Chondrocyte (in vitro differentiated cells): ENCODE measurements at regions not wholly inside any gene's neighbourhood (a gene's known extent, or its start where the extent isn't known, plus 50 kb on each side); places are given as distances from the start of the nearest gene placed in this dataset.

Experiments used
- DNase-seq: peaks from one replicate; pipeline ENCODE4 v3.0.0; 2021; ENCODE audit warnings: mixed read lengths, low spot score
- H3K27ac Mint-ChIP-seq: one replicate; pipeline ENCODE4 v1.8.0; 2021; ENCODE audit warnings: mild to moderate bottlenecking, moderate library complexity, mixed read lengths; ENCODE audit not compliant: unreplicated experiment
- H3K27me3 Mint-ChIP-seq: 2 replicates; pipeline ENCODE4 v1.8.0; 2021; ENCODE audit warnings: low read depth, mixed read lengths
- H3K36me3 Mint-ChIP-seq: 2 replicates; pipeline ENCODE4 v1.8.0; 2021; ENCODE audit warnings: low read depth, mixed read lengths
- H3K4me1 Mint-ChIP-seq: 2 replicates; pipeline ENCODE4 v1.8.0; 2021; ENCODE audit warnings: low read depth, mild to moderate bottlenecking, mixed read lengths
- H3K4me3 Mint-ChIP-seq: one replicate; pipeline ENCODE4 v1.8.0; 2021; ENCODE audit warnings: mild to moderate bottlenecking, moderate library complexity, mixed read lengths; ENCODE audit not compliant: unreplicated experiment
- H3K9me3 Mint-ChIP-seq: 2 replicates; pipeline ENCODE4 v1.8.0; 2021; ENCODE audit warnings: low read depth, mixed read lengths
- TF ChIP-seq, protein P1 (sequence below): fragments of 200-600 bp; sonication (generic); IDR thresholded peaks from 2 replicates; pipeline ENCODE4 v1.5.0; 2021; ENCODE audit warnings: antibody characterized with exemption, mild to moderate bottlenecking, moderate library complexity

DNA sequence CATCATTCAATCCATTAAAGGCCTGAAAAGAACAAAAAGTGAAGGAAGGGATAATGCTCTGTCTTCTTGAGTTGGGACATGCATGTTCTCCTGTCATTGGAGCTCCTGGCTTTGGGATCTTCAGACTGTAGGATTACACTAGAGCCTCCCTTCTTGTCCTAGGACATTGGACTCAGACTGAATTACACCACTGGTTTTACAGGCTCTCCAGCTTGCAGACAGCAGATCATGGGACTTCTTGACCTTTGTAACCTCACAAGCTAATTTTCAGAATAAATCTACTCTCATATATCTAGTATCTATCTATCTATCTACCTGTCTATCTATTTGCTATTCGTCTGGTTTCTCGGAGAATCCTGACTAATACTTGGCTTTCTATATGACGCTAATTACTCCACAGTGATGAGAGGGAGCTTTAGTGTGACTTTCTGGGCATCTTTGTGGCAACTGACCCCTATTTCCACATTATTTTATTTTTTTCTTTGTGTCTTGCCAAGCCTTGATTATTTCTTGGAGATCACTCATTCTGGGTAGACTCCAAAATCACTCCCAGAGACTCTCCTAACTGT, 151.9 kb upstream of the ZNF184 start:
- H3K27me3 Mint-ChIP-seq: peaks cover 35% of the 10 kb centered on the region
- no peak for DNase-seq
- no peaks in the 10 kb centered on the region for H3K4me1 Mint-ChIP-seq
- no peaks in the 10 kb centered on the region for H3K9me3 Mint-ChIP-seq
- H3K4me3 Mint-ChIP-seq: no peak overlapping the region
- TF ChIP-seq, protein P1, sequence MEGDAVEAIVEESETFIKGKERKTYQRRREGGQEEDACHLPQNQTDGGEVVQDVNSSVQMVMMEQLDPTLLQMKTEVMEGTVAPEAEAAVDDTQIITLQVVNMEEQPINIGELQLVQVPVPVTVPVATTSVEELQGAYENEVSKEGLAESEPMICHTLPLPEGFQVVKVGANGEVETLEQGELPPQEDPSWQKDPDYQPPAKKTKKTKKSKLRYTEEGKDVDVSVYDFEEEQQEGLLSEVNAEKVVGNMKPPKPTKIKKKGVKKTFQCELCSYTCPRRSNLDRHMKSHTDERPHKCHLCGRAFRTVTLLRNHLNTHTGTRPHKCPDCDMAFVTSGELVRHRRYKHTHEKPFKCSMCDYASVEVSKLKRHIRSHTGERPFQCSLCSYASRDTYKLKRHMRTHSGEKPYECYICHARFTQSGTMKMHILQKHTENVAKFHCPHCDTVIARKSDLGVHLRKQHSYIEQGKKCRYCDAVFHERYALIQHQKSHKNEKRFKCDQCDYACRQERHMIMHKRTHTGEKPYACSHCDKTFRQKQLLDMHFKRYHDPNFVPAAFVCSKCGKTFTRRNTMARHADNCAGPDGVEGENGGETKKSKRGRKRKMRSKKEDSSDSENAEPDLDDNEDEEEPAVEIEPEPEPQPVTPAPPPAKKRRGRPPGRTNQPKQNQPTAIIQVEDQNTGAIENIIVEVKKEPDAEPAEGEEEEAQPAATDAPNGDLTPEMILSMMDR: no peak
- no peaks in the 10 kb centered on the region for H3K36me3 Mint-ChIP-seq
- H3K27ac Mint-ChIP-seq: no peak overlapping the region

DNA sequence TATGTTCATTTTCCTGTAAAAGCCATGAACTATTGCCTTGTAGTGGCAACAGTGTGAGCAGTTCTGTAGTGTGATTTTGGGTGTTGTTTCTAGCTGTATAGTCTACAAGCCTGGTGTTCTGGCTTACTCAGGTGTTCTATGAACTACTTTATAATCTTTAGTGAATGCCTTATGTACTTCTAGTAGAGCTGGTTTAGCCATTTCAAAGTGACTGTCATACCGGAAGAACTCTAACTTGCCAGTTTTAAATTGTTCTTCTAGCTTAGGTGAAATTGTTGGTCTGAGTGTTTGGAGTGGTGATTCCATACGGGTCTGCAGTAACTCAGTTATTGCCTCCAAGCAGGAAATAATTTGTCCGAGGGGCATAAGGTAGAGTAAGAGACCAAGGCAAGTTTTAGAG, 150.2 kb upstream of the ZNF184 start:
- no peak overlapping the region for H3K27ac Mint-ChIP-seq
- TF ChIP-seq, protein P1: no peak
- H3K9me3 Mint-ChIP-seq: no peaks in the 10 kb centered on the region
- H3K36me3 Mint-ChIP-seq: no peaks in the 10 kb centered on the region
- H3K4me1 Mint-ChIP-seq: peaks cover 2% of the 10 kb centered on the region
- H3K27me3 Mint-ChIP-seq: peaks cover 34% of the 10 kb centered on the region
- no peak overlapping the region for H3K4me3 Mint-ChIP-seq
- no peak for DNase-seq

DNA sequence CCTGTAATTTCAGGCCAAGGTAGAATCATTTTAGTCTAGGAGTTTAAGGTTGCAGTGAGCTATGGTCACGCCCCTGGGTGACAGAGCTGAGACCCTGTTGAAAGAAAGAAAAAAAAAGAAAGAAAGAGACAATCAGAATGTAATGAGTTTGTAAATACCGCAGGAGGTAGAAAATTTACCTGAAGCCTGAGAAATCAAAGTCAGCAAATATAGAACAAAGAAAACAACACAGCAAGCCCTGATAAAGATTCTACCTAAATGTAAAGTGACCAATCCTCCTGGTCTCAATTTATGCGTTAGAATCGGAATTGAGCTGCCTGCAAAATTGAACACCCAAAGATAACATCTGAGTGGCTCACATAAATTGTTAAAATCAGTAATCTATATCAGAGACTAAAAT, 146.5 kb upstream of the ZNF184 start:
- no peak for DNase-seq
- peaks cover 17% of the 10 kb centered on the region for H3K4me1 Mint-ChIP-seq
- H3K27ac Mint-ChIP-seq: no peak overlapping the region
- TF ChIP-seq, protein P1: no peak
- H3K36me3 Mint-ChIP-seq: no peaks in the 10 kb centered on the region
- H3K4me3 Mint-ChIP-seq: no peak overlapping the region
- no peaks in the 10 kb centered on the region for H3K9me3 Mint-ChIP-seq
- H3K27me3 Mint-ChIP-seq: peaks cover 37% of the 10 kb centered on the region

GRCh38 chr6:27617700-27618689, 145.1 kb upstream of the ZNF184 start:
- no peaks in the 10 kb centered on the region for H3K9me3 Mint-ChIP-seq
- DNase-seq: no peak
- peaks cover 35% of the 10 kb centered on the region for H3K27me3 Mint-ChIP-seq
- H3K4me3 Mint-ChIP-seq: peak overlapping the region; percentile 87
- no peaks in the 10 kb centered on the region for H3K36me3 Mint-ChIP-seq
- H3K4me1 Mint-ChIP-seq: peaks cover 17% of the 10 kb centered on the region
- TF ChIP-seq, protein P1: peak; percentile 61
- H3K27ac Mint-ChIP-seq: peak overlapping the region; percentile 34

DNA sequence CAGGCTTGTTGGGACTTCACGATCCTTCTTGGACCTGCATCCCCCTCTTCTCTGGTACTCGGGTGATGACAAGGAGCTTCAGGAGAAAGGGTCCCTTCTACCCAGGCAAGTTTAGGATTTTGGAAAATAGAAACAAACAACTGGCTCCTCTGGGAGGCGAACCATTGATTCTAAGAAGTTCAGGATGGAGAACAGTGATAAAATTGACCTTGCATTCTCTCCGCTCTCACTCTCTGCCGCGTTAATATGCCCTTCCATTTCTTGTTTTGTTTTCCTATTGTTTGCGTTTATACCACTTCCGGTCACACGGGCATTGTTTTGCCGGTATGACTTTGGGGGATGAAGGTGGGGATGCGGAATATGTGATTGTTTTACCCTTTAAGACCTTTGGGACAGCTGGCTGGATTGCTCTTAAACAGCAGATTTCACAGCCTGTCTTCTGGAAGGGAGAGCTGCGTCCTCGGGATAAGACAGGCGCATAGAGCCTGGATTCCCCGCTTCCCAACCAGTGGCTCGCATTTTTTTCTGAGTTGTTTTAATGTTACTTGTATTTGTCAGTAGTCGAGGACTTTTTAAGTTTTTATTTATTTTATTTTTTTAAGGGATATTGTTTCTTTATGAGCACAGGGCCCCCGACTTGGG, 144.3 kb upstream of the ZNF184 start:
- H3K4me1 Mint-ChIP-seq: peaks cover 17% of the 10 kb centered on the region
- DNase-seq: no peak
- no peaks in the 10 kb centered on the region for H3K9me3 Mint-ChIP-seq
- peaks cover 31% of the 10 kb centered on the region for H3K27me3 Mint-ChIP-seq
- H3K36me3 Mint-ChIP-seq: no peaks in the 10 kb centered on the region
- TF ChIP-seq, protein P1: no peak
- peak overlapping the region; percentile 87 for H3K4me3 Mint-ChIP-seq
- H3K27ac Mint-ChIP-seq: peak overlapping the region; percentile 9
